HCT116 (cell line): ENCODE measurements at regions not wholly inside any gene's neighbourhood (a gene's known extent, or its start where the extent isn't known, plus 50 kb on each side); places are given as distances from the start of the nearest gene placed in this dataset.

Experiments used
- ATAC-seq: fragments of 200-7000 bp; cut with Tn5 transposase; 2 replicates; pipeline ENCODE4 v1.9.1; 2020; ENCODE audit warnings: mild to moderate bottlenecking, moderate library complexity
- BruUV-seq: library from RNA; stranded (reverse); fragments of 400-500 nt; replicated peaks from 2 replicates; lab custom pipeline; 2021; lab: Mats Ljungman, UMichigan
- CTCF ChIA-PET: fragments of 300-600 bp; sonication (Branson Sonifier 250); formaldehyde crosslinking; loops from one replicate; lab custom pipeline; 2021; ENCODE audit warnings: antibody characterized with exemption; lab: Charles Lee
- POLR2A ChIA-PET: fragments of 300-600, 350-600 bp; sonication (Branson Sonifier 250); formaldehyde crosslinking; loops from one replicate; lab custom pipeline; 2021; ENCODE audit warnings: antibody characterized with exemption; lab: Charles Lee
- RAD21 ChIA-PET, 2 experiments: fragments of 300-600 bp; sonication (Branson Sonifier 250); formaldehyde crosslinking; loops; one replicate each; lab custom pipeline; 2023; ENCODE audit warnings: low total read pairs in 2 of 2; ENCODE audit not compliant: uncharacterized antibody in 2 of 2, unreplicated experiment in 2 of 2, low non-redundant PET in 1 of 2; lab: Charles Lee
- DNase-seq: peaks from one replicate; pipeline ENCODE4 v3.0.0-alpha.2; 2010; ENCODE audit warnings: low read depth, low spot score
- H2AFZ ChIP-seq: fragments of 200-600 bp; shearing (Covaris generic), sonication (generic); 2 replicates; pipeline ENCODE4 v1.6.1; 2017; ENCODE audit warnings: low read depth, mixed run types, mixed read lengths, antibody characterized with exemption, low read length; ENCODE audit not compliant: poor library complexity, severe bottlenecking
- H3K27ac ChIP-seq: 2 replicates; pipeline ENCODE4 v1.5.1; 2012; ENCODE audit warnings: low read depth, low read length
- H3K27me3 ChIP-seq: fragments of 200-600 bp; sonication (generic); 2 replicates; pipeline ENCODE4 v1.6.1; 2016; ENCODE audit warnings: mixed run types, low read length, mixed read lengths; ENCODE audit not compliant: insufficient read depth
- H3K36me3 ChIP-seq, 2 experiments: fragments of 200-500 bp in 1 of 2; fragments of 200-600 bp in 1 of 2; sonication (Bioruptor generic) in 1 of 2; sonication (generic) in 1 of 2; 2 replicates each; pipeline versions ENCODE4 v1.5.1 to v1.6.1; 2014 to 2016; ENCODE audit warnings: low read length in 2 of 2, inconsistent platforms in 1 of 2, mixed read lengths in 1 of 2, mixed run types in 1 of 2; ENCODE audit not compliant: insufficient read depth in 2 of 2, control insufficient read depth in 1 of 2
- H3K4me1 ChIP-seq, 2 experiments: fragments of 200-600 bp in 1 of 2; sonication (generic) in 1 of 2; 2 replicates each; pipeline versions ENCODE4 v1.5.1 to v1.6.1; 2012 to 2017; ENCODE audit warnings: low read length in 2 of 2, inconsistent platforms in 1 of 2, mild to moderate bottlenecking in 1 of 2, mixed read lengths in 1 of 2, mixed run types in 1 of 2, moderate library complexity in 1 of 2; ENCODE audit not compliant: insufficient read depth in 2 of 2, control insufficient read depth in 1 of 2
- H3K4me2 ChIP-seq: fragments of 200-600 bp; sonication (generic); 2 replicates; pipeline ENCODE4 v1.6.1; 2017; ENCODE audit warnings: mixed run types, low read length, mixed read lengths
- H3K4me3 ChIP-seq, 2 experiments: fragments of 200-600 bp in 1 of 2; sonication (generic) in 1 of 2; replicated peaks in 1 of 2; 2 replicates each; pipeline ENCODE4 v1.5.1; 2011 to 2016; ENCODE audit warnings: low read length in 2 of 2, control low read depth in 1 of 2, low read depth in 1 of 2, mild to moderate bottlenecking in 1 of 2, mixed read lengths in 1 of 2, mixed run types in 1 of 2
- H3K79me2 ChIP-seq: fragments of 200-600 bp; sonication (generic); 2 replicates; pipeline ENCODE4 v1.6.1; 2017; ENCODE audit warnings: mild to moderate bottlenecking, mixed run types, low read length, moderate library complexity, mixed read lengths; ENCODE audit not compliant: insufficient read depth
- H3K9ac ChIP-seq: fragments of 200-600 bp; sonication (generic); 2 replicates; pipeline ENCODE4 v1.6.1; 2016; ENCODE audit warnings: low read length, mixed read lengths
- H3K9me2 ChIP-seq: fragments of 200-600 bp; sonication (generic), shearing (Covaris generic); 2 replicates; pipeline ENCODE4 v1.6.1; 2017; ENCODE audit warnings: mixed run types, mild to moderate bottlenecking, moderate library complexity; ENCODE audit not compliant: insufficient read depth
- H3K9me3 ChIP-seq, 2 experiments: fragments of 200-500 bp in 1 of 2; fragments of 200-600 bp in 1 of 2; sonication (Bioruptor generic) in 1 of 2; sonication (generic) in 1 of 2; 2 replicates each; pipeline ENCODE4 v1.6.1; 2014 to 2017; ENCODE audit warnings: low read length in 2 of 2, mixed read lengths in 2 of 2, inconsistent platforms in 1 of 2, low read depth in 1 of 2, mild to moderate bottlenecking in 1 of 2, mixed run types in 1 of 2, moderate library complexity in 1 of 2; ENCODE audit not compliant: control insufficient read depth in 1 of 2, insufficient read depth in 1 of 2
- H4K20me1 ChIP-seq: fragments of 200-600 bp; sonication (generic), shearing (Covaris generic); 2 replicates; pipeline ENCODE4 v1.6.1; 2017; ENCODE audit warnings: mixed run types, mild to moderate bottlenecking, moderate library complexity; ENCODE audit not compliant: insufficient read depth
- CBX3 ChIP-seq: IDR thresholded peaks from 2 replicates; pipeline ENCODE4 v1.6.1; 2012; ENCODE audit warnings: low read depth
- CEBPB ChIP-seq: IDR thresholded peaks from 2 replicates; pipeline ENCODE4 v1.6.1; 2012; ENCODE audit warnings: low read depth
- EZH2 ChIP-seq: fragments of 200-600 bp; sonication (generic); IDR thresholded peaks from 2 replicates; pipeline ENCODE4 v1.6.1; 2017; ENCODE audit warnings: antibody characterized with exemption, mixed run types
- FOSL1 ChIP-seq: IDR thresholded peaks from 2 replicates; pipeline ENCODE4 v1.6.1; 2012; ENCODE audit warnings: low read depth
- POLR2A ChIP-seq: IDR thresholded peaks from 2 replicates; pipeline ENCODE4 v1.7.0; 2011; ENCODE audit warnings: borderline replicate concordance; ENCODE audit not compliant: insufficient read depth, insufficient read length; ENCODE audit errors: extremely low read depth
- POLR2AphosphoS5 ChIP-seq: IDR thresholded peaks from 2 replicates; pipeline ENCODE4 v1.6.1; 2011; ENCODE audit warnings: mild to moderate bottlenecking, low read depth, low read length, moderate library complexity
- RAD21 ChIP-seq: IDR thresholded peaks from 2 replicates; pipeline ENCODE4 v1.6.1; 2012; ENCODE audit warnings: low read depth, mild to moderate bottlenecking
- SIN3A ChIP-seq: IDR thresholded peaks from 2 replicates; pipeline ENCODE4 v1.6.1; 2012; ENCODE audit warnings: low read depth
- ZNF274 ChIP-seq: fragments of 200-500 bp; sonication (Bioruptor generic); IDR thresholded peaks from 2 replicates; pipeline ENCODE4 v1.6.1; 2014; ENCODE audit warnings: mild to moderate bottlenecking, low read depth, low read length, inconsistent platforms
- intact Hi-C: fragments of 100-400 bp; cut with micrococcal nuclease; formaldehyde crosslinking; loops from 2 replicates; pipeline ENCODE4 v1.10.0; 2022
- TF ChIP-seq, protein P1 (sequence below): IDR thresholded peaks from 2 replicates; pipeline ENCODE4 v1.6.1; 2012
- TF ChIP-seq, protein P2 (sequence below): IDR thresholded peaks from 2 replicates; pipeline ENCODE4 v1.6.1; 2011; ENCODE audit warnings: mild to moderate bottlenecking, low read length, moderate library complexity; ENCODE audit not compliant: insufficient replicate concordance; ENCODE audit errors: extremely low read depth
- TF ChIP-seq, protein P3 (sequence below), 3 experiments: fragments of 200-600 bp in 1 of 3; sonication (generic) in 1 of 3; IDR thresholded peaks in 2 of 3; conservative IDR thresholded peaks in 1 of 3; 2 replicates each; pipeline ENCODE4 v1.5.1; 2012 to 2017; ENCODE audit warnings: low read depth in 2 of 3, low read length in 2 of 3, antibody characterized with exemption in 1 of 3, borderline replicate concordance in 1 of 3, control low read depth in 1 of 3, mild to moderate bottlenecking in 1 of 3, mixed read lengths in 1 of 3, mixed run types in 1 of 3, moderate library complexity in 1 of 3; ENCODE audit not compliant: insufficient read depth in 1 of 3

DNA sequence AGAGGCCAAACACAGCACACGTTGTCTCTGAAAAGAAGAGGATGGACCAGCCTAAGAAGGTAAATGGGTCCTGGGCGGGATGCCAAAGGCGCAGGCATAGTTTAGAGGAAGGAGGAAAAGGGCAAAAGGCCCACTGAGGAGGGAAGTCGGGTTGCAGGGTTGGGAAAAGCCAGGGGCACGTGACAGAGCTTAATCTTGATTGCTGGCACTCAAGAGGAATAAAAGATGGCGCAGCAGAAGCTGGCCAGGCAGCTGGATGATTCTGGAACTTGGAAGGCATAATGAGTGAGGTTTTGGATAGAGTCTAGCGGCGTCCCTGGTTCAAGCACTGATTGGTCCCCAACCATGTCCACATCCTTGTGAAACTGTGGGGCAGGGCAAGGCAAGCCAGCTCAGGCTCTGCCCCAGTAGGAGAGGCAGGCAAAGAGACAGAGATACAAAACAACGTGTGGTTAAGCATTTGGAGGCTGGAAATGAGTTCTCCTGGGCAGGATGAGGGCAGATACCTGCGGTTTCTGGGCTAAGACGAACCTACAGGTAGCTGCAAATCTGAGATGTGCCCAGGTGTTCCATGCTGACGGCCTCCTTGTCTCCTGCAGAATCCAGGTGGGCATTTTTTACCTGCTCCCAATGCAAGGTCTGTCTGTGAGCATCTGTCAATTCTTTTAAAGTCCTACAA is 52.7 kb upstream of the CIBAR2 start:
- no peak overlapping the region for H3K27ac ChIP-seq
- POLR2A ChIA-PET, result no interaction called here
- H2AFZ ChIP-seq, result no peak overlapping the region
- CTCF ChIA-PET, result interaction anchor here (1.3 kb wide), 1 partner anchor 9 kb away, joined by 3 read pairs; no protein-coding TSS in a partner anchor
- TF ChIP-seq CEBPB (no peak), CBX3 (no peak), EZH2 (no peak), POLR2AphosphoS5 (no peak), RAD21 (no peak), FOSL1 (no peak), POLR2A (no peak), ZNF274 (no peak), SIN3A (no peak)
- TF ChIP-seq, protein P1, sequence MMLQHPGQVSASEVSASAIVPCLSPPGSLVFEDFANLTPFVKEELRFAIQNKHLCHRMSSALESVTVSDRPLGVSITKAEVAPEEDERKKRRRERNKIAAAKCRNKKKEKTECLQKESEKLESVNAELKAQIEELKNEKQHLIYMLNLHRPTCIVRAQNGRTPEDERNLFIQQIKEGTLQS, result no peak
- TF ChIP-seq, protein P2, sequence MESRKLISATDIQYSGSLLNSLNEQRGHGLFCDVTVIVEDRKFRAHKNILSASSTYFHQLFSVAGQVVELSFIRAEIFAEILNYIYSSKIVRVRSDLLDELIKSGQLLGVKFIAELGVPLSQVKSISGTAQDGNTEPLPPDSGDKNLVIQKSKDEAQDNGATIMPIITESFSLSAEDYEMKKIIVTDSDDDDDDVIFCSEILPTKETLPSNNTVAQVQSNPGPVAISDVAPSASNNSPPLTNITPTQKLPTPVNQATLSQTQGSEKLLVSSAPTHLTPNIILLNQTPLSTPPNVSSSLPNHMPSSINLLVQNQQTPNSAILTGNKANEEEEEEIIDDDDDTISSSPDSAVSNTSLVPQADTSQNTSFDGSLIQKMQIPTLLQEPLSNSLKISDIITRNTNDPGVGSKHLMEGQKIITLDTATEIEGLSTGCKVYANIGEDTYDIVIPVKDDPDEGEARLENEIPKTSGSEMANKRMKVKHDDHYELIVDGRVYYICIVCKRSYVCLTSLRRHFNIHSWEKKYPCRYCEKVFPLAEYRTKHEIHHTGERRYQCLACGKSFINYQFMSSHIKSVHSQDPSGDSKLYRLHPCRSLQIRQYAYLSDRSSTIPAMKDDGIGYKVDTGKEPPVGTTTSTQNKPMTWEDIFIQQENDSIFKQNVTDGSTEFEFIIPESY, result no peak
- TF ChIP-seq, protein P3, sequence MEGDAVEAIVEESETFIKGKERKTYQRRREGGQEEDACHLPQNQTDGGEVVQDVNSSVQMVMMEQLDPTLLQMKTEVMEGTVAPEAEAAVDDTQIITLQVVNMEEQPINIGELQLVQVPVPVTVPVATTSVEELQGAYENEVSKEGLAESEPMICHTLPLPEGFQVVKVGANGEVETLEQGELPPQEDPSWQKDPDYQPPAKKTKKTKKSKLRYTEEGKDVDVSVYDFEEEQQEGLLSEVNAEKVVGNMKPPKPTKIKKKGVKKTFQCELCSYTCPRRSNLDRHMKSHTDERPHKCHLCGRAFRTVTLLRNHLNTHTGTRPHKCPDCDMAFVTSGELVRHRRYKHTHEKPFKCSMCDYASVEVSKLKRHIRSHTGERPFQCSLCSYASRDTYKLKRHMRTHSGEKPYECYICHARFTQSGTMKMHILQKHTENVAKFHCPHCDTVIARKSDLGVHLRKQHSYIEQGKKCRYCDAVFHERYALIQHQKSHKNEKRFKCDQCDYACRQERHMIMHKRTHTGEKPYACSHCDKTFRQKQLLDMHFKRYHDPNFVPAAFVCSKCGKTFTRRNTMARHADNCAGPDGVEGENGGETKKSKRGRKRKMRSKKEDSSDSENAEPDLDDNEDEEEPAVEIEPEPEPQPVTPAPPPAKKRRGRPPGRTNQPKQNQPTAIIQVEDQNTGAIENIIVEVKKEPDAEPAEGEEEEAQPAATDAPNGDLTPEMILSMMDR (IDR thresholded peaks at IDR 0.05 in 2 of 3, conservative IDR thresholded peaks at IDR 0.05 in 1 of 3; ENCODE audit: borderline replicate concordance in 1 of 3, insufficient read depth in 1 of 3, low read depth in 2 of 3, low read length in 2 of 3), result no peak
- ATAC-seq (no peak), DNase-seq (no peak)
- H3K9ac ChIP-seq, result no peak overlapping the region
- BruUV-seq, result no TSS peak
- RAD21 ChIA-PET, result no interaction called here
- H3K4me2 ChIP-seq, result no peak overlapping the region
- peaks cover 13 to 24% of the 10 kb centered on the region in 2 experiments; a peak in 3 of 4 replicates for H3K4me1 ChIP-seq
- H3K36me3 ChIP-seq, result no peaks in the 10 kb centered on the region
- H4K20me1 ChIP-seq, result no peaks in the 10 kb centered on the region
- H3K4me3 ChIP-seq, result no peak overlapping the region
- H3K79me2 ChIP-seq, result no peaks in the 10 kb centered on the region
- H3K9me2 ChIP-seq, result no peaks in the 10 kb centered on the region
- no peaks in the 10 kb centered on the region for H3K27me3 ChIP-seq
- intact Hi-C loops, result no loop called here
- H3K9me3 ChIP-seq, result no peaks in the 10 kb centered on the region
